ENCODE measurements at regions not wholly inside any gene's neighbourhood (a gene's known extent, or its start where the extent isn't known, plus 50 kb on each side); places are given as distances from the start of the nearest gene placed in this dataset.
A peak's percentile ranks its signal among the peaks of the same experiment; 100 is the strongest.

DNA sequence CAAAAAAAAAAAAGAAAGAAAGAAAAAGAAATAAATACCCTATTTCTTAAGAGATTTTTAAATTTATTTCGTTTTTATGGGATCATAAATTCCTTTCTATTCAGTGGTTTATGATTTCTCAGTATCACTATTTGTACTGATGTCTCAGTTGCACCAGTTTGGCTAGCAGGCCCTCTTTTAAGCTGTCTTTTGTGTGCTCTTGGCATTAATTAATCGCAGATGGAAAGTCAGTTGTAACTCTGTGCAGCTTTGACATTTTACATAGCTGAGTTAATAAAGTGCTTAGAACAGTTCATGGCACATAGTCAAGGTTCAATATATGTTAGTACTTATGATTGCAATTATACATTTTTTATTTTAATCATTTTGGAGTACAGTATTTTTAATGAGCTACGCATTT is 123.7 kb upstream of the NUDT6 start:
- no peaks in the 10 kb centered on the region for H3K4me1 ChIP-seq (ENCODE audit: insufficient read depth, low read length)
- no peaks in the 10 kb centered on the region for H3K27me3 ChIP-seq (ENCODE audit: insufficient read depth, low read length, poor library complexity, severe bottlenecking)
- H3K4me3 Mint-ChIP-seq: no peak overlapping the region
- H3K27ac ChIP-seq (ENCODE audit: low read depth, low read length): no peak overlapping the region
- H3K4me1 Mint-ChIP-seq: peaks cover 10 to 30% (median 15%) of the 10 kb centered on the region in 3 donors
- H3K27me3 Mint-ChIP-seq: no peaks in the 10 kb centered on the region
- H3K27ac Mint-ChIP-seq: no peak overlapping the region
- CTCF ChIA-PET: no interaction called here
- no peaks in the 10 kb centered on the region for H3K9me3 ChIP-seq (ENCODE audit: low read length)
- POLR2A ChIA-PET: no interaction called here
- H3K9me3 Mint-ChIP-seq: peaks cover 32 to 72% (median 51%) of the 10 kb centered on the region in 5 donors
- H3K4me3 ChIP-seq (ENCODE audit: low read length): no peak overlapping the region
- peaks cover 31 to 82% (median 67%) of the 10 kb centered on the region in 3 donors for H3K36me3 Mint-ChIP-seq
- no peak for DNase-seq
- no peaks in the 10 kb centered on the region for H3K36me3 ChIP-seq (ENCODE audit: insufficient read depth, low read length)

DNA sequence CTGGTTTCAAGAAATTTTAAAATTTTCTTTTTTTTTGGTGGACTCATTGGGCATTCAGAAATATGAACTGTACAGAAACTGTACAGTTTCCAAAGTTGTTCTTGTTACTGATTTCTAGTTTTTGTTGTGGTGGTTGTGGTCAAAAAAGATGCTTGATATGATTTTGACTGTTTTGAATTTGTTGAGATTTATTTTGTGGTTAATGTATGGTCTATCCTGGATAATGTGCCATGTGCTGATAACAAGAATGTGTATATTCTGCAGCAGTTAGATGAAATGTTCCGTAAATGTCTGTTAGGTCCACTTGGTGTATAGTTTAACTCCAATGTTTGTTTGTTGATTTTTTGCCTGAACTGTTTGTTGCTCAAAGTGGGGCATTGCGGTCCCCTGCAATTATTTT is 127.6 kb upstream of the NUDT6 start:
- Mint-ChIP-seq H3K9me3 (peaks cover 22 to 61% (median 56%) of the 10 kb centered on the region in 5 donors), H3K27me3 (no peaks in the 10 kb centered on the region), H3K27ac (peak overlapping the region in 1 of 8 donors; percentile 31), H3K36me3 (peaks cover 37 to 79% (median 65%) of the 10 kb centered on the region in 3 donors), H3K4me1 (peaks cover 7 to 15% (median 15%) of the 10 kb centered on the region in 3 donors), H3K4me3 (no peak overlapping the region)
- Histone ChIP-seq H3K9me3 (ENCODE audit: low read length) (peaks cover 11% of the 10 kb centered on the region), H3K27me3 (ENCODE audit: insufficient read depth, low read length, poor library complexity, severe bottlenecking) (no peaks in the 10 kb centered on the region), H3K27ac (ENCODE audit: low read depth, low read length) (no peak overlapping the region), H3K36me3 (ENCODE audit: insufficient read depth, low read length) (peaks cover 6% of the 10 kb centered on the region), H3K4me1 (ENCODE audit: insufficient read depth, low read length) (no peaks in the 10 kb centered on the region), H3K4me3 (ENCODE audit: low read length) (no peak overlapping the region)
- DNase-seq: no peak
- ChIA-PET CTCF (no interaction called here), POLR2A (no interaction called here)

GRCh38 chr4:123052007-123052406 is 129.6 kb upstream of the NUDT6 start:
- no peaks in the 10 kb centered on the region for H3K27me3 ChIP-seq (ENCODE audit: insufficient read depth, low read length, poor library complexity, severe bottlenecking)
- DNase-seq: no peak
- H3K36me3 ChIP-seq (ENCODE audit: insufficient read depth, low read length): peaks cover 11% of the 10 kb centered on the region
- peaks cover 11% of the 10 kb centered on the region for H3K9me3 ChIP-seq (ENCODE audit: low read length)
- ChIA-PET CTCF (no interaction called here), POLR2A (no interaction called here)
- peaks cover 8 to 15% (median 15%) of the 10 kb centered on the region in 3 donors for H3K4me1 Mint-ChIP-seq
- H3K9me3 Mint-ChIP-seq: peaks cover 20 to 57% (median 45%) of the 10 kb centered on the region in 5 donors
- H3K36me3 Mint-ChIP-seq: peaks cover 35 to 79% (median 62%) of the 10 kb centered on the region in 3 donors
- H3K27ac Mint-ChIP-seq: no peak overlapping the region
- H3K4me3 ChIP-seq (ENCODE audit: low read length): no peak overlapping the region
- H3K27ac ChIP-seq (ENCODE audit: low read depth, low read length): no peak overlapping the region
- H3K27me3 Mint-ChIP-seq: no peaks in the 10 kb centered on the region
- H3K4me3 Mint-ChIP-seq: peak overlapping the region in 2 of 7 donors; percentile 6 to 34
- H3K4me1 ChIP-seq (ENCODE audit: insufficient read depth, low read length): no peaks in the 10 kb centered on the region

DNA sequence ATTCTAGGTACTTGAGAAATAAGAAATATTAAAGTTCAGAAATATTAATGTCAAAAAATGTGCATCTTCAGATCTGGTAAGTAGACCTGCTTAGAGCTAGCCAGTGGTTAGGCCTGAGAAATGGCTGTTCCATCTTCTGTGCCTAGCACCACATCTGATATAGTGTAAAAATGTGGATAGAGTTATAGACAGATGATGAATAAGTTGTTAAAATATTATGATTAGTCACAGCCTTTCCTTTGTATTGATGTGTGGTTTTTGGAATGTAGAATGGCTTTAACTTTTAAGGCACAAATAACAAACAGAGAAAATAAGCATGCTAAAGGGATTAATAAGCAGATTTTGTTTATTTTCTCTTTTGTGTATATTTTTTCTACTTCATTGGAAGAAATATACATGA is 133.5 kb upstream of the NUDT6 start:
- POLR2A ChIA-PET: no interaction called here
- H3K36me3 Mint-ChIP-seq: peaks cover 41 to 72% (median 60%) of the 10 kb centered on the region in 3 donors

DNA sequence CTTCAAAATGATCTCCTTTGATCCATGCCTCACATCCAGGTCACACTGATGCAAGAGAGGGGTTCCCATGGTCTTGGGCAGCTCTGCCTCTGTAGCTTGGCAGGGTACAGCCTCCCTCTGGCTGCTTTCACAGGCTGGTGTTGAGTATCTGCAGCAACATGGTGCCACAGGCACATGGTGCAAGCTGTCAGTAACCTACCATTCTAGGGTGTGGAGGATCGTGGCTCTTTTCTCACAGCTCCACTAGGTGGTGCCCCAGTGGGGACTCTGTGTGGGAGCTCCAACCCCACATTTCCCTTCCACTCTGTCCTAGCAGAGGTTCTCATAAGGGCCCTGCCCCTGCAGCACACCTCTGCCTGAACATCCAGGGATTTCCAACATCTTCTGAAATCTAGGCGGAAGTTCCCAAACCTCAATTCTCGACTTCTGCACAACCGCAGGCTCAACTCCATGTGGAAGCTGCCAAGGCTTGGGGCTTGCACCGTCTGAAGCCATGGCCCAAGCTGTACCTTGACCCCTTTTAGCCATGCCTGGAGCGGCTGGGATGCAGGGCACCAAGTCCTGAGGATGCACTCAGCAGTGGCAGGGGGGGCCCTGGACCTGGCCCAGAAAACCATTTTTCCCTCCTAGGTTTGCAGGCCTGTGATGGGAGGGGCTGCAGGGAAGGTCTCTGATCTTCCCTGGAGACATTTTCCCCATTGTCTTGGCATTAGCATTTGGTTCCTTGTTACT is 137.8 kb upstream of the NUDT6 start:
- ChIA-PET POLR2A (no interaction called here), CTCF (no interaction called here)
- Mint-ChIP-seq H3K27me3 (no peaks in the 10 kb centered on the region), H3K9me3 (peaks cover 0 to 10% (median 7%) of the 10 kb centered on the region in 5 donors), H3K4me3 (no peak overlapping the region), H3K4me1 (peaks cover 0 to 1% (median 0%) of the 10 kb centered on the region in 3 donors), H3K27ac (no peak overlapping the region), H3K36me3 (peaks cover 25 to 52% (median 50%) of the 10 kb centered on the region in 3 donors)
- Histone ChIP-seq H3K27ac (ENCODE audit: low read depth, low read length) (no peak overlapping the region), H3K4me1 (ENCODE audit: insufficient read depth, low read length) (no peaks in the 10 kb centered on the region), H3K36me3 (ENCODE audit: insufficient read depth, low read length) (peaks cover 4% of the 10 kb centered on the region), H3K4me3 (ENCODE audit: low read length) (no peak overlapping the region), H3K27me3 (ENCODE audit: insufficient read depth, low read length, poor library complexity, severe bottlenecking) (no peaks in the 10 kb centered on the region), H3K9me3 (ENCODE audit: low read length) (no peaks in the 10 kb centered on the region)
- DNase-seq: no peak

More for the DNA sequence above, 133.5 kb upstream of the NUDT6 start:
- H3K4me3 Mint-ChIP-seq: no peak overlapping the region
- Histone ChIP-seq H3K9me3 (ENCODE audit: low read length) (peaks cover 11% of the 10 kb centered on the region), H3K27ac (ENCODE audit: low read depth, low read length) (no peak overlapping the region), H3K4me1 (ENCODE audit: insufficient read depth, low read length) (no peaks in the 10 kb centered on the region), H3K36me3 (ENCODE audit: insufficient read depth, low read length) (peaks cover 11% of the 10 kb centered on the region), H3K4me3 (ENCODE audit: low read length) (no peak overlapping the region), H3K27me3 (ENCODE audit: insufficient read depth, low read length, poor library complexity, severe bottlenecking) (no peaks in the 10 kb centered on the region)
- DNase-seq: no peak
- H3K27me3 Mint-ChIP-seq: no peaks in the 10 kb centered on the region
- CTCF ChIA-PET: no interaction called here
- peaks cover 0 to 1% (median 0%) of the 10 kb centered on the region in 3 donors for H3K4me1 Mint-ChIP-seq
- H3K27ac Mint-ChIP-seq: no peak overlapping the region
- H3K9me3 Mint-ChIP-seq: peaks cover 10 to 32% (median 26%) of the 10 kb centered on the region in 5 donors

GRCh38 chr4:123064390-123064789 is 142.0 kb upstream of the NUDT6 start:
- Histone ChIP-seq H3K27me3 (ENCODE audit: insufficient read depth, low read length, poor library complexity, severe bottlenecking) (no peaks in the 10 kb centered on the region), H3K4me3 (ENCODE audit: low read length) (no peak overlapping the region), H3K36me3 (ENCODE audit: insufficient read depth, low read length) (no peaks in the 10 kb centered on the region), H3K4me1 (ENCODE audit: insufficient read depth, low read length) (no peaks in the 10 kb centered on the region), H3K9me3 (ENCODE audit: low read length) (no peaks in the 10 kb centered on the region), H3K27ac (ENCODE audit: low read depth, low read length) (no peak overlapping the region)
- no peaks in the 10 kb centered on the region for H3K27me3 Mint-ChIP-seq
- POLR2A ChIA-PET: no interaction called here
- H3K9me3 Mint-ChIP-seq: peaks cover 0 to 6% (median 0%) of the 10 kb centered on the region in 5 donors
- CTCF ChIA-PET: no interaction called here
- H3K27ac Mint-ChIP-seq: no peak overlapping the region
- H3K4me3 Mint-ChIP-seq: no peak overlapping the region
- no peaks in the 10 kb centered on the region for H3K4me1 Mint-ChIP-seq
- DNase-seq: no peak
- peaks cover 8 to 30% (median 26%) of the 10 kb centered on the region in 3 donors for H3K36me3 Mint-ChIP-seq

DNA sequence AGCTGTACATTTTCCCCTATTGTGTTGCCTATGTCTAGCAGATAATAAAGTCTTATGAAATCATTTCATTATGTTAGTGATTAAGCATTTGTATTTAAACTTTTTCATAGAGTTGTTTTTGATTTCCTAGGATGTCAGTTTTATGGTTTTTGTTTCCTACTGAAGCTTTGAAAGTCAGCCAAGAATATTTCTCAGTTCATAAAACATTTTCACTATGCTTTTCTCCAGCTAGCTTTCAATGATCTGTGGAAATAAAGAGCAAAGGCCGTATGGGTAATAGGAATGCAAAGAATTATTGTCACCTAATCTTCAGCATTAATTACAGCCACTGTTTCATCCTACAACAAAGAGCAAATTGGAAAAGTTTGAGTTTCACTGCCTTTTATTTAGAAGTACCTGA is 145.7 kb upstream of the NUDT6 start:
- H3K4me3 ChIP-seq (ENCODE audit: low read length): no peak overlapping the region
- H3K27ac Mint-ChIP-seq: no peak overlapping the region
- no peak overlapping the region for H3K27ac ChIP-seq (ENCODE audit: low read depth, low read length)
- H3K27me3 Mint-ChIP-seq: no peaks in the 10 kb centered on the region
- H3K36me3 ChIP-seq (ENCODE audit: insufficient read depth, low read length): no peaks in the 10 kb centered on the region
- no peaks in the 10 kb centered on the region for H3K4me1 ChIP-seq (ENCODE audit: insufficient read depth, low read length)
- H3K9me3 Mint-ChIP-seq: no peaks in the 10 kb centered on the region
- CTCF ChIA-PET: no interaction called here
- no peaks in the 10 kb centered on the region for H3K27me3 ChIP-seq (ENCODE audit: insufficient read depth, low read length, poor library complexity, severe bottlenecking)
- POLR2A ChIA-PET: no interaction called here
- H3K4me1 Mint-ChIP-seq: no peaks in the 10 kb centered on the region
- no peaks in the 10 kb centered on the region for H3K9me3 ChIP-seq (ENCODE audit: low read length)
- no peak for DNase-seq
- H3K4me3 Mint-ChIP-seq: no peak overlapping the region
- peaks cover 0 to 9% (median 4%) of the 10 kb centered on the region in 3 donors for H3K36me3 Mint-ChIP-seq

DNA sequence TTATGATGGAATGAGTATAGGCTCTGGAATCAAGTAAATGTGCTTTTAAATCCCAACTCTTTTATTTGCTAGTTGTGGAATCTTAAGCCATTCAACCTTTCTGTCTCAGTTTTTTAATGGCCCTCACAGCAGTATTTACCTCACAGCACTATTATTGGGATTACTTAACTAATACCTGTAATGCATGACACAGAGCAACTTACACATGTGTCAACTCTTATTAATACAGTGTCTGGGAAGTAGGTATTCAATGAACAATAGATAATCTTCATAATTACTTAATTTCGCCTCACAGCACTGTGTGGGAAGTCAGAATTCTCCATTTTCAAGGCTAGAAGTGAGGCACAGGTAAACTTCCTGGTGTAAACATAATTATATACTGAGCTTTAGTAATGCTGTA is 149.7 kb upstream of the NUDT6 start:
- CTCF ChIA-PET: no interaction called here
- no peak overlapping the region for H3K27ac ChIP-seq (ENCODE audit: low read depth, low read length)
- no peaks in the 10 kb centered on the region for H3K4me1 ChIP-seq (ENCODE audit: insufficient read depth, low read length)
- Mint-ChIP-seq H3K9me3 (no peaks in the 10 kb centered on the region), H3K27ac (no peak overlapping the region), H3K4me3 (no peak overlapping the region), H3K36me3 (peaks cover 0 to 7% (median 0%) of the 10 kb centered on the region in 3 donors), H3K27me3 (no peaks in the 10 kb centered on the region), H3K4me1 (no peaks in the 10 kb centered on the region)
- no peaks in the 10 kb centered on the region for H3K27me3 ChIP-seq (ENCODE audit: insufficient read depth, low read length, poor library complexity, severe bottlenecking)
- POLR2A ChIA-PET: no interaction called here
- H3K9me3 ChIP-seq (ENCODE audit: low read length): no peaks in the 10 kb centered on the region
- H3K4me3 ChIP-seq (ENCODE audit: low read length): no peak overlapping the region
- DNase-seq: no peak
- no peaks in the 10 kb centered on the region for H3K36me3 ChIP-seq (ENCODE audit: insufficient read depth, low read length)

Measured in CD8-positive, alpha-beta memory T cell (primary cell).